GM12865 (cell line): ENCODE measurements at regions not wholly inside any gene's neighbourhood (a gene's known extent, or its start where the extent isn't known, plus 50 kb on each side); places are given as distances from the start of the nearest gene placed in this dataset.
"Not testable (repeated sequence)": the region's sequence is repeated elsewhere in the genome, so short reads cannot be mapped to it uniquely, and the experiment has no call there.

Experiments
- DNase-seq: peaks from one replicate; pipeline ENCODE4 v3.0.0; 2010; ENCODE audit warnings: low read depth
- H3K4me3 ChIP-seq: 2 replicates; pipeline ENCODE4 v1.5.1; 2011; ENCODE audit warnings: mild to moderate bottlenecking, low read depth, low read length, control low read depth
- CTCF ChIP-seq: IDR thresholded peaks from 2 replicates; pipeline ENCODE4 v1.5.1; 2011; ENCODE audit warnings: low read length, control low read depth, low read depth, inconsistent platforms; ENCODE audit not compliant: insufficient read depth; ENCODE audit errors: missing control alignments

GRCh38 chr3:82378392-82378791 lies 616.9 kb upstream of the GBE1 start:
- no peak for TF ChIP-seq CTCF
- no peak for DNase-seq
- H3K4me3 ChIP-seq = no peak overlapping the region

GRCh38 chr3:82376883-82377282 lies 615.4 kb upstream of the GBE1 start:
- TF ChIP-seq CTCF = no peak
- DNase-seq = peak; percentile 13
- H3K4me3 ChIP-seq = no peak overlapping the region

GRCh38 chr3:82373833-82374232 lies 612.4 kb upstream of the GBE1 start:
- not testable (repeated sequence) for DNase-seq, H3K4me3 ChIP-seq

- no peak overlapping the region for H3K4me3 ChIP-seq
- DNase-seq = no peak
- no peak for TF ChIP-seq CTCF
Measured at GRCh38 chr3:82364827-82365226, 603.4 kb upstream of the GBE1 start.

DNA sequence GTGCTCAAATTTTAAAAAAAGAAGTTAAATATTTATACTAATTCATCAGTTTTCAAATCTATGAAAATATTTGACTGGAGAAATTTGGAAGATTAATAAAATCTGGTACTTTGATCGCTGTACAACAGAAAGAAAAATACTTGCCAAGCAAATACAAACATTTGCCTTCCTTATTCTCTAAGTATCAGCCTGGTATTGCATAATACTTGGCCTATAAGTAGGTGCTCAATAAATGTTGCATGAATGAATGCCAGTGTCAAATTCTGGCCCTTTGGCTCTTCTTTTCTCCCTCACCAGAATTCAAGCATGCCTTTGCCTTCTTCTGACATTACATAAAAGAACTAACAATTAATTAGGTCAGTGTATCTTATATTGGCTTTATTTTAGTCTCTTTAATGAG lies 601.7 kb upstream of the GBE1 start:
- TF ChIP-seq CTCF = no peak
- DNase-seq = no peak

GRCh38 chr3:82355228-82355627 lies 593.8 kb upstream of the GBE1 start:
- no peak for TF ChIP-seq CTCF

More for the DNA sequence above, 601.7 kb upstream of the GBE1 start:
- H3K4me3 ChIP-seq = no peak overlapping the region

DNA sequence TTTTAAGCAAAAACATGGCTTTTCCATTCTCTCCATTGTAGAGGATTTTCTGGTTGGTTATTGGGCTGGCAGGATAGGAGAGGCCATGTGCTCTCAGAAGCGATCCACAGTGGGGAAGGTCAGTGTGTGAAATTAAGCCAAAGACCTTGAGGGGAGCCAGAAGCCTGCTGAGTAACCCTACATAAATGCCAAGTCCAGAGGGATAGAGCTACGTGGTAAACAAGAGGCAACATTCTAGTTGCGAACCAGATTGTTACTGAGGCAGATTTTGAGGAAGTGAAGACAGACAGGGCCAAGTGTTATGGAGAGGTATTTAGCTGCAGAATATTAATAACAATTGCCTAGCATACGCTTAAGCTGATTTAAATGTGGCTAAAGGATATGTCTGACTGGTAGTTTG lies 592.8 kb upstream of the GBE1 start:
- peak; percentile 47 for DNase-seq
- no peak overlapping the region for H3K4me3 ChIP-seq
- TF ChIP-seq CTCF = no peak

More at GRCh38 chr3:82355228-82355627, 593.8 kb upstream of the GBE1 start:
- no peak for DNase-seq
- H3K4me3 ChIP-seq = no peak overlapping the region
